ENCODE measurements at regions not wholly inside any gene's neighbourhood (a gene's known extent, or its start where the extent isn't known, plus 50 kb on each side); places are given as distances from the start of the nearest gene placed in this dataset.

GRCh38 chrX:121858867-121859647, 811.6 kb downstream of the GLUD2 start:
- Histone ChIP-seq H3K9me3 (no peaks in the 10 kb centered on the region), H3K27me3 (no peaks in the 10 kb centered on the region), H3K36me3 (no peaks in the 10 kb centered on the region), H3K27ac (no peak overlapping the region), H3K4me1 (no peaks in the 10 kb centered on the region), H3K4me3 (no peak overlapping the region)
- DNase-seq: no peak
- 80 to 92% (median 84%) methylated on average over 5 to 8 of the region's 8 CpGs for WGBS, 5 donors
- intact Hi-C loops (cut with DNase I; ENCODE audit: low total_unique reads): no loop called here
- TF ChIP-seq POLR2AphosphoS5 (IDR thresholded peaks at IDR 0.05) (no peak), CTCF (IDR thresholded peaks at IDR 0.05) (no peak), POLR2A (IDR thresholded peaks at IDR 0.05) (no peak), EP300 (IDR thresholded peaks at IDR 0.05) (no peak)

GRCh38 chrX:121863976-121864375, 816.6 kb downstream of the GLUD2 start:
- Histone ChIP-seq H3K27ac (no peak overlapping the region), H3K27me3 (no peaks in the 10 kb centered on the region), H3K36me3 (no peaks in the 10 kb centered on the region), H3K4me1 (no peaks in the 10 kb centered on the region), H3K4me3 (no peak overlapping the region), H3K9me3 (no peaks in the 10 kb centered on the region)
- no peak for TF ChIP-seq POLR2AphosphoS5 (IDR thresholded peaks at IDR 0.05)
- no peak for TF ChIP-seq CTCF (IDR thresholded peaks at IDR 0.05)
- no peak for TF ChIP-seq EP300 (IDR thresholded peaks at IDR 0.05)
- no peak for TF ChIP-seq POLR2A (IDR thresholded peaks at IDR 0.05)
- intact Hi-C loops (cut with DNase I; ENCODE audit: low total_unique reads): no loop called here
- no peak for DNase-seq
- WGBS, 5 donors: 78 to 92% (median 79%) methylated on average over 7 of the region's 7 CpGs

- Histone ChIP-seq H3K9me3 (no peaks in the 10 kb centered on the region), H3K27ac (no peak overlapping the region), H3K4me3 (no peak overlapping the region), H3K4me1 (no peaks in the 10 kb centered on the region), H3K36me3 (no peaks in the 10 kb centered on the region), H3K27me3 (no peaks in the 10 kb centered on the region)
- intact Hi-C loops (cut with DNase I; ENCODE audit: low total_unique reads): no loop called here
- 37 to 53% (median 47%) methylated on average over 2 of the region's 2 CpGs for WGBS, 5 donors
- no peak for DNase-seq
- TF ChIP-seq POLR2A (IDR thresholded peaks at IDR 0.05) (no peak), POLR2AphosphoS5 (IDR thresholded peaks at IDR 0.05) (no peak), CTCF (IDR thresholded peaks at IDR 0.05) (no peak), EP300 (IDR thresholded peaks at IDR 0.05) (no peak)
Measured at GRCh38 chrX:121864561-121864960, 817.2 kb downstream of the GLUD2 start.

GRCh38 chrX:121869876-121870477, 822.6 kb downstream of the GLUD2 start:
- no peak for TF ChIP-seq POLR2A (IDR thresholded peaks at IDR 0.05)
- TF ChIP-seq CTCF (IDR thresholded peaks at IDR 0.05): no peak
- TF ChIP-seq POLR2AphosphoS5 (IDR thresholded peaks at IDR 0.05): no peak
- no peak for TF ChIP-seq EP300 (IDR thresholded peaks at IDR 0.05)
- H3K27me3 ChIP-seq: no peaks in the 10 kb centered on the region
- no peak overlapping the region for H3K27ac ChIP-seq
- H3K4me3 ChIP-seq: no peak overlapping the region
- no peak for DNase-seq
- intact Hi-C loops (cut with DNase I; ENCODE audit: low total_unique reads): no loop called here
- H3K4me1 ChIP-seq: no peaks in the 10 kb centered on the region
- WGBS, 5 donors: 82 to 100% (median 95%) methylated on average over 1 to 18 of the region's 18 CpGs
- no peaks in the 10 kb centered on the region for H3K9me3 ChIP-seq
- H3K36me3 ChIP-seq: no peaks in the 10 kb centered on the region
